PFSK-1 (cell line): ENCODE measurements at regions not wholly inside any gene's neighbourhood (a gene's known extent, or its start where the extent isn't known, plus 50 kb on each side); places are given as distances from the start of the nearest gene placed in this dataset.

Experiments used
- POLR2AphosphoS5 ChIP-seq: IDR thresholded peaks from 2 replicates; pipeline ENCODE4 v1.6.1; 2012; ENCODE audit warnings: low read depth, mild to moderate bottlenecking, control low read depth, low read length, moderate library complexity
- SIN3A ChIP-seq: IDR thresholded peaks from 2 replicates; pipeline ENCODE4 v1.6.1; 2012; ENCODE audit warnings: mild to moderate bottlenecking, low read length, moderate library complexity, borderline replicate concordance; ENCODE audit not compliant: insufficient read depth
- TAF1 ChIP-seq: IDR thresholded peaks from 2 replicates; pipeline ENCODE4 v1.6.1; 2012; ENCODE audit warnings: low read length, control low read depth, borderline replicate concordance; ENCODE audit not compliant: insufficient read depth
- TF ChIP-seq, protein P1 (sequence below), 2 experiments: IDR thresholded peaks; 2 replicates each; pipeline versions ENCODE4 v1.6.1 to v1.8.0; 2011 to 2012; ENCODE audit warnings: low read depth in 2 of 2, low read length in 2 of 2, control low read depth in 1 of 2, inconsistent platforms in 1 of 2, mild to moderate bottlenecking in 1 of 2, moderate library complexity in 1 of 2; ENCODE audit not compliant: insufficient read depth in 1 of 2

DNA sequence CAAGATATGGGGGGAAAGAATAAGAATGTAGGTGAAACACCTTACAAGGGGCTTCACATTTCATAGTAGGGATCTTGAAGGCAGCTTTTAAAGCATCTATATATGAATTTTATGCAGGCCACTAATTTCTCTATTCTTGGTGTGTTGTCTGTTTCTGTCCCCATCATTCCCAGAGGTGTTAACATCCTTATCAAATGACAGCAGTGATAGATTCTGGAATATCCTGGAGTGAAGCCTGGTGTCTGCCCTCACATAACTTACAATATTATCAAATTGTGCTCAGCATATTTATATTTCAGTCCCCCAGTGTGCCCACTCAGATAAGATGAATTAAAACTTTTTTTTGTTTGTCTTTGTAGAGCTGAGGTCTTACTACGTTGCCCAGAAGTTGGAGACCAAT lies 486.2 kb downstream of the EPHA4 start:
- TF ChIP-seq POLR2AphosphoS5 (no peak), SIN3A (no peak), TAF1 (no peak)
- TF ChIP-seq, protein P1, sequence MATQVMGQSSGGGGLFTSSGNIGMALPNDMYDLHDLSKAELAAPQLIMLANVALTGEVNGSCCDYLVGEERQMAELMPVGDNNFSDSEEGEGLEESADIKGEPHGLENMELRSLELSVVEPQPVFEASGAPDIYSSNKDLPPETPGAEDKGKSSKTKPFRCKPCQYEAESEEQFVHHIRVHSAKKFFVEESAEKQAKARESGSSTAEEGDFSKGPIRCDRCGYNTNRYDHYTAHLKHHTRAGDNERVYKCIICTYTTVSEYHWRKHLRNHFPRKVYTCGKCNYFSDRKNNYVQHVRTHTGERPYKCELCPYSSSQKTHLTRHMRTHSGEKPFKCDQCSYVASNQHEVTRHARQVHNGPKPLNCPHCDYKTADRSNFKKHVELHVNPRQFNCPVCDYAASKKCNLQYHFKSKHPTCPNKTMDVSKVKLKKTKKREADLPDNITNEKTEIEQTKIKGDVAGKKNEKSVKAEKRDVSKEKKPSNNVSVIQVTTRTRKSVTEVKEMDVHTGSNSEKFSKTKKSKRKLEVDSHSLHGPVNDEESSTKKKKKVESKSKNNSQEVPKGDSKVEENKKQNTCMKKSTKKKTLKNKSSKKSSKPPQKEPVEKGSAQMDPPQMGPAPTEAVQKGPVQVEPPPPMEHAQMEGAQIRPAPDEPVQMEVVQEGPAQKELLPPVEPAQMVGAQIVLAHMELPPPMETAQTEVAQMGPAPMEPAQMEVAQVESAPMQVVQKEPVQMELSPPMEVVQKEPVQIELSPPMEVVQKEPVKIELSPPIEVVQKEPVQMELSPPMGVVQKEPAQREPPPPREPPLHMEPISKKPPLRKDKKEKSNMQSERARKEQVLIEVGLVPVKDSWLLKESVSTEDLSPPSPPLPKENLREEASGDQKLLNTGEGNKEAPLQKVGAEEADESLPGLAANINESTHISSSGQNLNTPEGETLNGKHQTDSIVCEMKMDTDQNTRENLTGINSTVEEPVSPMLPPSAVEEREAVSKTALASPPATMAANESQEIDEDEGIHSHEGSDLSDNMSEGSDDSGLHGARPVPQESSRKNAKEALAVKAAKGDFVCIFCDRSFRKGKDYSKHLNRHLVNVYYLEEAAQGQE (IDR thresholded peaks at IDR 0.05; ENCODE audit: insufficient read depth in 1 of 2, low read depth in 2 of 2, low read length in 2 of 2): no peak
